ENCODE measurements at regions not wholly inside any gene's neighbourhood (a gene's known extent, or its start where the extent isn't known, plus 50 kb on each side); places are given as distances from the start of the nearest gene placed in this dataset.

- TF ChIP-seq SUZ12 (IDR thresholded peaks at IDR 0.05; ENCODE audit: extremely low read depth, insufficient read depth, insufficient read length): no peak
- no peak for TF ChIP-seq YY1 (IDR thresholded peaks at IDR 0.05; ENCODE audit: insufficient read depth, insufficient read length)
Measured at GRCh38 chr3:103589770-103590169, 1155.0 kb downstream of the ZPLD1 start.
